Mesenchymal stem cell (in vitro differentiated cells and primary cell): ENCODE measurements at regions not wholly inside any gene's neighbourhood (a gene's known extent, or its start where the extent isn't known, plus 50 kb on each side); places are given as distances from the start of the nearest gene placed in this dataset.

Source experiments
- DNase-seq: peaks from one replicate; pipeline ENCODE4 v3.0.0-alpha.2; 2013
- H2AFZ ChIP-seq: one replicate; pipeline ENCODE4 v1.6.1; 2013; ENCODE audit warnings: low read depth, mild to moderate bottlenecking, control low read depth, inconsistent platforms, low read length, moderate library complexity
- H2AK5ac ChIP-seq: 2 replicates; pipeline ENCODE4 v1.6.1; 2013; ENCODE audit warnings: low read length, moderate library complexity, mild to moderate bottlenecking, inconsistent platforms; ENCODE audit not compliant: severe bottlenecking
- H2BK120ac ChIP-seq: one replicate; pipeline ENCODE4 v1.6.1; 2013; ENCODE audit warnings: low read depth, mild to moderate bottlenecking, inconsistent platforms, low read length, moderate library complexity
- H2BK12ac ChIP-seq, 2 experiments: one replicate each; pipeline ENCODE4 v1.6.1; 2013; ENCODE audit warnings: inconsistent platforms in 2 of 2, low read length in 2 of 2, mild to moderate bottlenecking in 2 of 2, moderate library complexity in 2 of 2, control low read depth in 1 of 2
- H2BK15ac ChIP-seq: one replicate; pipeline ENCODE4 v1.6.1; 2013; ENCODE audit warnings: mild to moderate bottlenecking, low read depth, inconsistent platforms; ENCODE audit not compliant: poor library complexity, severe bottlenecking
- H2BK5ac ChIP-seq: 2 replicates; pipeline ENCODE4 v1.6.1; 2013; ENCODE audit warnings: low read depth, mild to moderate bottlenecking, low read length, control low read depth, inconsistent platforms; ENCODE audit not compliant: poor library complexity, severe bottlenecking
- H3K14ac ChIP-seq, 2 experiments: one replicate each; pipeline ENCODE4 v1.6.1; 2013; ENCODE audit warnings: inconsistent platforms in 2 of 2, low read length in 2 of 2, control low read depth in 1 of 2, mild to moderate bottlenecking in 1 of 2, moderate library complexity in 1 of 2
- H3K18ac ChIP-seq, 2 experiments: one replicate each; pipeline ENCODE4 v1.6.1; 2013; ENCODE audit warnings: inconsistent platforms in 2 of 2, low read length in 2 of 2, control low read depth in 1 of 2, low read depth in 1 of 2, mild to moderate bottlenecking in 1 of 2
- H3K23ac ChIP-seq, 2 experiments: one replicate each; pipeline ENCODE4 v1.6.1; 2013; ENCODE audit warnings: inconsistent platforms in 2 of 2, low read length in 2 of 2, mild to moderate bottlenecking in 2 of 2, moderate library complexity in 2 of 2, control low read depth in 1 of 2
- H3K27ac ChIP-seq: 2 replicates; pipeline ENCODE4 v1.5.1; 2013; ENCODE audit warnings: mild to moderate bottlenecking, moderate library complexity, low read length, control low read depth, inconsistent platforms; ENCODE audit not compliant: poor library complexity, severe bottlenecking
- H3K27me3 ChIP-seq, 2 experiments: 2 replicates each; pipeline versions ENCODE4 v1.6.1 to v1.7.0; 2013; ENCODE audit warnings: low read length in 2 of 2, mild to moderate bottlenecking in 2 of 2, moderate library complexity in 2 of 2, control low read depth in 1 of 2, inconsistent platforms in 1 of 2; ENCODE audit not compliant: control insufficient read depth in 1 of 2, insufficient read depth in 1 of 2
- H3K36me3 ChIP-seq, 2 experiments: 2 replicates each; pipeline versions ENCODE4 v1.6.1 to v1.7.0; 2013; ENCODE audit warnings: low read length in 2 of 2, control low read depth in 1 of 2, inconsistent platforms in 1 of 2, low read depth in 1 of 2, mild to moderate bottlenecking in 1 of 2; ENCODE audit not compliant: insufficient read depth in 2 of 2, control insufficient read depth in 1 of 2
- H3K4ac ChIP-seq, 2 experiments: one replicate each; pipeline ENCODE4 v1.6.1; 2013; ENCODE audit warnings: inconsistent platforms in 2 of 2, low read length in 2 of 2, mild to moderate bottlenecking in 2 of 2, moderate library complexity in 2 of 2, control low read depth in 1 of 2, low read depth in 1 of 2
- H3K4me1 ChIP-seq: 2 replicates; pipeline ENCODE4 v1.6.1; 2013; ENCODE audit warnings: low read depth, low read length, control low read depth; ENCODE audit not compliant: control insufficient read depth, insufficient read depth
- H3K4me2 ChIP-seq: 2 replicates; pipeline ENCODE4 v1.6.1; 2013; ENCODE audit warnings: low read length, mild to moderate bottlenecking, inconsistent platforms; ENCODE audit not compliant: poor library complexity, severe bottlenecking
- H3K4me3 ChIP-seq, 2 experiments: 2 replicates each; pipeline versions ENCODE4 v1.5.1 to v1.7.0; 2013; ENCODE audit warnings: low read length in 2 of 2, mild to moderate bottlenecking in 2 of 2, control low read depth in 1 of 2, low read depth in 1 of 2; ENCODE audit not compliant: insufficient read depth in 1 of 2
- H3K79me1 ChIP-seq: replicated peaks from 2 replicates; pipeline ENCODE4 v1.6.1; 2013; ENCODE audit warnings: mild to moderate bottlenecking, control low read depth, low read length, inconsistent platforms; ENCODE audit not compliant: poor library complexity, severe bottlenecking
- H3K9ac ChIP-seq: 2 replicates; pipeline ENCODE4 v1.7.0; 2013; ENCODE audit warnings: mild to moderate bottlenecking, low read length, moderate library complexity
- H3K9me3 ChIP-seq: 2 replicates; pipeline ENCODE4 v1.7.0; 2013; ENCODE audit warnings: mild to moderate bottlenecking, low read length; ENCODE audit not compliant: control insufficient read depth
- H4K8ac ChIP-seq: one replicate; pipeline ENCODE4 v1.6.1; 2013; ENCODE audit warnings: inconsistent platforms, mild to moderate bottlenecking, low read length, moderate library complexity
- H4K91ac ChIP-seq: one replicate; pipeline ENCODE4 v1.6.1; 2013; ENCODE audit warnings: mild to moderate bottlenecking, low read length, inconsistent platforms
- WGBS: methylation state at CpG from one replicate; pipeline ENCODE4 v1.1.7; 2013; ENCODE audit warnings: mixed read lengths; 5-methylcytosine and 5-hydroxymethylcytosine counted together

DNA sequence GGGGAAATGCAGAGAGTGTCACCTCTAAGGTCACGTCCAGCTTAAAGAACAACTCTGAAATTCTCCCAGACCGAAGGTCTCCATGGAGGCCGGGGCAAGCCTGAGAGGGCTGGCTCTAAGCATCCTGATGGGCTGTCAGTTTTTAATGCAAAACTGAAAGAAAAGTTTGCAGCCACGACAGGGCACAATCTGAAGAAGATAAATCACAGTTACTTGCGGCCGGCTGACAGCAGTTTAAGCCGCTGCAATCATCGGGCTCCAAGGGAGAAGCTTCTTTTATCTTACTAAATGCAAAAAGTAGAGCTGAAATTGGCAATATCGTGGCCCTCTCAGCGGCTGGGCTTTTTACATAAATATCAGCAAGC is 168.8 kb downstream of the CYLD start:
- Histone ChIP-seq H2BK12ac (no peak overlapping the region), H3K36me3 (no peaks in the 10 kb centered on the region), H3K9ac (no peak overlapping the region), H3K4me3 (no peak overlapping the region), H2AK5ac (no peak overlapping the region), H3K27me3 (peaks cover 0 to 26% of the 10 kb centered on the region in 2 experiments), H3K18ac (no peak overlapping the region), H3K4me2 (no peak overlapping the region), H3K9me3 (no peaks in the 10 kb centered on the region), H2AFZ (no peak overlapping the region), H2BK15ac (no peak overlapping the region), H3K79me1 (no peaks in the 10 kb centered on the region), H4K8ac (no peak overlapping the region), H4K91ac (no peak overlapping the region), H3K27ac (no peak overlapping the region), H2BK120ac (no peak overlapping the region), H3K4me1 (no peaks in the 10 kb centered on the region), H3K23ac (no peak overlapping the region), H2BK5ac (no peak overlapping the region), H3K14ac (no peak overlapping the region), H3K4ac (no peak overlapping the region)
- DNase-seq = no peak
- WGBS = 77% methylated on average over 9 of the region's 10 CpGs

DNA sequence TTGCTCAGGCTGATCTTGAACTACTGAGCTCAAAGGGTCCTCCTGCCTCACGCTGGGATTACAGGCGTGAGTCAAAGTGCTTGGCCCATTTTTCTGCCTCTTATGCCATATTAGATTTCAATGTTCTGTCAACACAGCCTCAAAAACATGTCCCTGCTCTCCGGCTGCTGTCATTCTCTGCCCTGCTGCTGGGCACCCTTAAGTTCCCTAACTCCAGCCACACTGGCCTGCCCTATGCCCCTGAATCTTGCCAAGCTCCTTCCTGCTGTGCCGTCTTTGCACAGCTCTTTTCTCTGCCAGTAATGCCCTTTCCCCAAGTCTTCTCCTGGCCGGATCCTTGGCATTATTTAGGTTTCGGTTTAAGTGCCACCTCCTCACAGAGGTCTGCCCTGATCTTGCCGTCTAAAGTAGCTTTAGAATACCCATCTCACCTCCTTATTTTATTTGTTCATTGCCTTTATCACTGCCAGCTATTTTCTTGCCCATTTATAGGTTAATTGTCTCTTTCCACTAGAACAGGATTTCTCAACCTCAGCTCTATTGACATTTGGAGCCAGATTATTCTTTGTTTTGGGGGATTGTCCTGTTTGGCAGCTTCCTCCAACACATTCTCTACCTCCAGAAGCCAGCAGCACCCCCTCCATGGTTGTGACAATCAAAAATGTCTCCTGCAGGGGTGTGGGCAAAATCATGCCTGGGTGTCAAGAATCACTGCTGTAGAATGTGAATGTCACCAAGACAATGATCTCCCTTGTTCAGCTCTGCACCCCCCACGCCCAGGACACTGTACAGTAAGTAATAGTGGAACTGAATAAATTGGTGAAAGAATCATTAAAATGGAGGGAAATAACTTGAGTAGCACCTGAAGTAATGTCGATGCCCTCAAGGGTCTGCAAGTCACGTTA is 168.2 kb downstream of the CYLD start:
- Histone ChIP-seq H3K27ac (no peak overlapping the region), H3K4me3 (no peak overlapping the region), H4K91ac (no peak overlapping the region), H3K9ac (no peak overlapping the region), H3K4me2 (no peak overlapping the region), H2BK15ac (no peak overlapping the region), H3K27me3 (peaks cover 0 to 26% of the 10 kb centered on the region in 2 experiments), H2BK5ac (no peak overlapping the region), H3K14ac (no peak overlapping the region), H3K18ac (no peak overlapping the region), H3K9me3 (no peaks in the 10 kb centered on the region), H3K79me1 (no peaks in the 10 kb centered on the region), H2BK120ac (no peak overlapping the region), H2AK5ac (no peak overlapping the region), H2AFZ (no peak overlapping the region), H3K4me1 (no peaks in the 10 kb centered on the region), H2BK12ac (no peak overlapping the region), H3K4ac (no peak overlapping the region), H3K23ac (no peak overlapping the region), H4K8ac (no peak overlapping the region), H3K36me3 (no peaks in the 10 kb centered on the region)
- 80% methylated on average over 10 of the region's 10 CpGs for WGBS
- no peak for DNase-seq

DNA sequence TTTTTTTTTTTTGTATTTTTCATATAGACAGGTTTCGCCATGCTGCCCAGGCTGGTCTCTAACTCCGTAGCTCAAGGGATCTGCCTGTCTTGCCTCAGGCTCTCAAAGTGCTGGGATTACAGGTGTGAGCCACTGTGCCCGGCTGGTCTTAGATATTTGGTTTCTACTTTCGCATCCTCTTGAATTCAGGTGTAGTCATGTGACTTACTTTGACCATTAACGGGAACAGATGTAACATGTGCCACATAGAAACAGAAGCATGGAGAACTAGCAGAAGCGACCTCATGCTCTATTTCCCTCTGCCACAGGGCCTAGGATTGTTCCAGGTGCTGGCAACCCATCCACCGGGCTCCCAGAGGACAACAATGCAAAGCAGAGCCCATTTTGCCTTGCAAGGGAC is 166.6 kb downstream of the CYLD start:
- Histone ChIP-seq H3K18ac (no peak overlapping the region), H3K79me1 (no peaks in the 10 kb centered on the region), H4K8ac (no peak overlapping the region), H3K27me3 (peaks cover 0 to 24% of the 10 kb centered on the region in 2 experiments), H2BK5ac (no peak overlapping the region), H3K27ac (no peak overlapping the region), H3K36me3 (no peaks in the 10 kb centered on the region), H3K14ac (no peak overlapping the region), H2AFZ (no peak overlapping the region), H3K9me3 (no peaks in the 10 kb centered on the region), H2BK120ac (no peak overlapping the region), H3K4me2 (no peak overlapping the region), H3K4ac (no peak overlapping the region), H2BK12ac (no peak overlapping the region), H3K23ac (no peak overlapping the region), H3K4me3 (no peak overlapping the region), H2AK5ac (no peak overlapping the region), H3K9ac (no peak overlapping the region), H2BK15ac (no peak overlapping the region), H4K91ac (no peak overlapping the region), H3K4me1 (no peaks in the 10 kb centered on the region)
- WGBS = 72% methylated on average over 7 of the region's 7 CpGs
- DNase-seq = no peak

DNA sequence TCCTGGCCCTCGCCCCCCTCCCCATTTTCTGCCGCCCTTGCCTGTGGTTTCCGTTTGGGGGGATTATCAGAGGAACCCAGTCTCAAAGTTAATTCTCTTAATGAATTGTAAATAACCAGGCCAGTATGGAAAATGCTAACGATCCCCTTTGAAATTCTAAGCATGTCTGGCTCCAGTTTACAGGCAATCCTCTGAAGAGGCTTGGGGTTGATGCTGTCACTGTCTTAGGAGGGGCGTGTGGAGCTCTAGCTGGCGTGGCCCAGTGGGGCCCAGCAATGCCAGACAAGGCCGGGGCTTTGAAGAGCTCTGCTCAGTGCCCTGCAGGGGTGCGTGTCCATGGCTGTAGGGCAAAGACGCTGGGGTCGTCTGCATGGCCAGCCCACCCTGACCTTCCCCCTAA is 164.6 kb downstream of the CYLD start:
- Histone ChIP-seq H3K27me3 (peaks cover 0 to 13% of the 10 kb centered on the region in 2 experiments), H3K27ac (no peak overlapping the region), H3K18ac (no peak overlapping the region), H3K4me1 (no peaks in the 10 kb centered on the region), H2AK5ac (no peak overlapping the region), H3K4me2 (no peak overlapping the region), H2BK120ac (no peak overlapping the region), H2BK15ac (no peak overlapping the region), H3K79me1 (no peaks in the 10 kb centered on the region), H3K23ac (no peak overlapping the region), H2BK5ac (no peak overlapping the region), H3K4me3 (no peak overlapping the region), H2BK12ac (no peak overlapping the region), H4K91ac (no peak overlapping the region), H3K9ac (no peak overlapping the region), H4K8ac (no peak overlapping the region), H3K14ac (no peak overlapping the region), H3K36me3 (no peaks in the 10 kb centered on the region), H2AFZ (no peak overlapping the region), H3K4ac (no peak overlapping the region), H3K9me3 (no peaks in the 10 kb centered on the region)
- WGBS = 67% methylated on average over 3 of the region's 10 CpGs
- no peak for DNase-seq
